CD4-positive, alpha-beta T cell (primary cell): ENCODE measurements at regions not wholly inside any gene's neighbourhood (a gene's known extent, or its start where the extent isn't known, plus 50 kb on each side); places are given as distances from the start of the nearest gene placed in this dataset.

Experiments used
- ATAC-seq: fragments of 200-7000 bp; cut with Tn5 transposase; one replicate; pipeline ENCODE4 v1.10.0; 2022; ENCODE audit warnings: mild to moderate bottlenecking; ENCODE audit not compliant: poor library complexity
- CTCF ChIA-PET: fragments of 350-600 bp; sonication (Branson Sonifier 250); formaldehyde crosslinking; loops from one replicate; lab custom pipeline; 2021; ENCODE audit warnings: antibody characterized with exemption, inconsistent platforms; lab: Charles Lee
- POLR2A ChIA-PET: fragments of 350-600 bp; sonication (Branson Sonifier 250); formaldehyde crosslinking; loops from one replicate; lab custom pipeline; 2021; ENCODE audit warnings: antibody characterized with exemption, inconsistent platforms; lab: Charles Lee
- DNase-seq, 14 experiments: peaks; one replicate each; pipeline ENCODE4 v3.0.0-alpha.2; 2013 to 2020; ENCODE audit warnings: mixed read lengths in 2 of 14
- H3K27ac ChIP-seq, 2 donors: one replicate each; pipeline versions ENCODE4 v1.5.1 to v1.7.0; 2013; ENCODE audit warnings: low read length in 2 of 2, low read depth in 1 of 2, mild to moderate bottlenecking in 1 of 2
- H3K27me3 ChIP-seq, 2 experiments: 1 replicate in 1 of 2; 2 replicates in 1 of 2; pipeline versions ENCODE4 v1.6.1 to v1.7.0; 2013; ENCODE audit warnings: low read length in 2 of 2, control low read depth in 1 of 2, mild to moderate bottlenecking in 1 of 2, moderate library complexity in 1 of 2; ENCODE audit not compliant: insufficient read depth in 2 of 2, control insufficient read depth in 1 of 2
- H3K36me3 ChIP-seq: one replicate; pipeline ENCODE4 v1.6.1; 2013; ENCODE audit warnings: low read length, control low read depth; ENCODE audit not compliant: insufficient read depth
- H3K4me1 ChIP-seq: one replicate; pipeline ENCODE4 v1.6.1; 2013; ENCODE audit warnings: low read length, control low read depth; ENCODE audit not compliant: insufficient read depth
- H3K4me3 ChIP-seq: one replicate; pipeline ENCODE4 v1.5.1; 2013; ENCODE audit warnings: mild to moderate bottlenecking, low read length, moderate library complexity
- H3K9me3 ChIP-seq, 2 experiments: 1 replicate in 1 of 2; 2 replicates in 1 of 2; pipeline versions ENCODE4 v1.6.1 to v1.7.0; 2013; ENCODE audit warnings: low read length in 2 of 2, mild to moderate bottlenecking in 2 of 2, control low read depth in 1 of 2, moderate library complexity in 1 of 2; ENCODE audit not compliant: control insufficient read depth in 1 of 2, insufficient read depth in 1 of 2
- H3K27ac Mint-ChIP-seq: one replicate; pipeline ENCODE4 v1.8.0; 2020; ENCODE audit warnings: mixed read lengths
- H3K27me3 Mint-ChIP-seq: one replicate; pipeline ENCODE4 v1.8.0; 2021; ENCODE audit warnings: mixed read lengths
- H3K36me3 Mint-ChIP-seq: one replicate; pipeline ENCODE4 v1.8.0; 2021; ENCODE audit warnings: low read depth, mixed read lengths
- H3K4me1 Mint-ChIP-seq: one replicate; pipeline ENCODE4 v1.8.0; 2021; ENCODE audit warnings: low read depth, mixed read lengths
- H3K4me3 Mint-ChIP-seq: one replicate; pipeline ENCODE4 v1.8.0; 2020; ENCODE audit warnings: mild to moderate bottlenecking, mixed read lengths
- H3K9me3 Mint-ChIP-seq: one replicate; pipeline ENCODE4 v1.8.0; 2020; ENCODE audit warnings: mixed read lengths
- intact Hi-C, 2 experiments: fragments of 100-400 bp; cut with DNase I in 1 of 2; cut with micrococcal nuclease in 1 of 2; formaldehyde crosslinking; loops; one replicate each; pipeline versions ENCODE4 v1.15.1 to v1.9.0; 2023 to 2025; cut with DNase I, micrococcal nuclease
- TF ChIP-seq, protein P1 (sequence below): fragments of 200-600 bp; IDR thresholded peaks from one replicate; pipeline ENCODE4 v1.8.0; 2022; ENCODE audit warnings: antibody characterized with exemption, mild to moderate bottlenecking

GRCh38 chr2:195313962-195314361 lies 343.1 kb upstream of the SLC39A10 start:
- no peak for ATAC-seq
- intact Hi-C loops: no loop called here

GRCh38 chr2:195312662-195313061 lies 344.4 kb upstream of the SLC39A10 start:
- no peaks in the 10 kb centered on the region for H3K36me3 ChIP-seq
- no peaks in the 10 kb centered on the region for H3K27me3 Mint-ChIP-seq
- H3K4me3 ChIP-seq: no peak overlapping the region
- no peak overlapping the region for H3K27ac Mint-ChIP-seq
- TF ChIP-seq, protein P1, sequence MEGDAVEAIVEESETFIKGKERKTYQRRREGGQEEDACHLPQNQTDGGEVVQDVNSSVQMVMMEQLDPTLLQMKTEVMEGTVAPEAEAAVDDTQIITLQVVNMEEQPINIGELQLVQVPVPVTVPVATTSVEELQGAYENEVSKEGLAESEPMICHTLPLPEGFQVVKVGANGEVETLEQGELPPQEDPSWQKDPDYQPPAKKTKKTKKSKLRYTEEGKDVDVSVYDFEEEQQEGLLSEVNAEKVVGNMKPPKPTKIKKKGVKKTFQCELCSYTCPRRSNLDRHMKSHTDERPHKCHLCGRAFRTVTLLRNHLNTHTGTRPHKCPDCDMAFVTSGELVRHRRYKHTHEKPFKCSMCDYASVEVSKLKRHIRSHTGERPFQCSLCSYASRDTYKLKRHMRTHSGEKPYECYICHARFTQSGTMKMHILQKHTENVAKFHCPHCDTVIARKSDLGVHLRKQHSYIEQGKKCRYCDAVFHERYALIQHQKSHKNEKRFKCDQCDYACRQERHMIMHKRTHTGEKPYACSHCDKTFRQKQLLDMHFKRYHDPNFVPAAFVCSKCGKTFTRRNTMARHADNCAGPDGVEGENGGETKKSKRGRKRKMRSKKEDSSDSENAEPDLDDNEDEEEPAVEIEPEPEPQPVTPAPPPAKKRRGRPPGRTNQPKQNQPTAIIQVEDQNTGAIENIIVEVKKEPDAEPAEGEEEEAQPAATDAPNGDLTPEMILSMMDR: no peak
- ChIA-PET POLR2A (no interaction called here), CTCF (no interaction called here)
- intact Hi-C loops: no loop called here
- no peaks in the 10 kb centered on the region for H3K4me1 ChIP-seq
- ATAC-seq (no peak), DNase-seq (no peak)
- no peak overlapping the region for H3K27ac ChIP-seq
- no peaks in the 10 kb centered on the region for H3K4me1 Mint-ChIP-seq
- H3K9me3 Mint-ChIP-seq: no peaks in the 10 kb centered on the region
- H3K9me3 ChIP-seq: no peaks in the 10 kb centered on the region
- no peak overlapping the region for H3K4me3 Mint-ChIP-seq
- no peaks in the 10 kb centered on the region for H3K36me3 Mint-ChIP-seq
- no peaks in the 10 kb centered on the region for H3K27me3 ChIP-seq

More at GRCh38 chr2:195313962-195314361, 343.1 kb upstream of the SLC39A10 start:
- POLR2A ChIA-PET: no interaction called here
- CTCF ChIA-PET: no interaction called here
- Histone ChIP-seq H3K9me3 (no peaks in the 10 kb centered on the region), H3K36me3 (no peaks in the 10 kb centered on the region), H3K4me1 (no peaks in the 10 kb centered on the region), H3K27ac (no peak overlapping the region), H3K27me3 (no peaks in the 10 kb centered on the region), H3K4me3 (no peak overlapping the region)
- Mint-ChIP-seq H3K9me3 (no peaks in the 10 kb centered on the region), H3K27me3 (no peaks in the 10 kb centered on the region), H3K27ac (no peak overlapping the region), H3K4me1 (peaks cover 7% of the 10 kb centered on the region), H3K4me3 (no peak overlapping the region), H3K36me3 (no peaks in the 10 kb centered on the region)
- TF ChIP-seq, protein P1: no peak
- DNase-seq: no peak

DNA sequence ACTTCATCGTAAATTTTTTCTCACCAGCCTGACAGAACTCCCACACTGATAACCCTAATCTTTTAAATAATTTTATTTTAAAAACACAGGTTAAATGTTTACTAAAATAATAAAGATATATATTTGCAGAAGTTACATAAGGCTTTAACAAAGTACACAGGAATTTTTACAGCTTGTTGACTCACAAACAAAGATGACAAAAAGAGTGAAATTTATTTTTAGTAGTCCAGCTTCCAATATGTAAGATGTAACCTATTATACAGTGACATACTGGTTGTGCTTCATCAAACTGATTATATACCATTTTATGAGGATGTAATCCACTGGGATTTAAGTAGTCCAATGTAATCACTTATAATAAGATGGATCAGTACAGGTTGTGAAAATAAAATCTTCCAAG lies 348.9 kb upstream of the SLC39A10 start:
- no peaks in the 10 kb centered on the region for H3K9me3 Mint-ChIP-seq
- ChIA-PET CTCF (no interaction called here), POLR2A (no interaction called here)
- H3K4me3 ChIP-seq: no peak overlapping the region
- intact Hi-C loops: no loop called here
- H3K36me3 ChIP-seq: no peaks in the 10 kb centered on the region
- H3K27me3 ChIP-seq: no peaks in the 10 kb centered on the region
- no peaks in the 10 kb centered on the region for H3K27me3 Mint-ChIP-seq
- no peaks in the 10 kb centered on the region for H3K4me1 Mint-ChIP-seq
- H3K9me3 ChIP-seq: no peaks in the 10 kb centered on the region
- no peak overlapping the region for H3K4me3 Mint-ChIP-seq
- DNase-seq (no peak), ATAC-seq (no peak)
- TF ChIP-seq, protein P1: no peak
- no peak overlapping the region for H3K27ac ChIP-seq
- H3K27ac Mint-ChIP-seq: no peak overlapping the region
- no peaks in the 10 kb centered on the region for H3K36me3 Mint-ChIP-seq
- no peaks in the 10 kb centered on the region for H3K4me1 ChIP-seq
